ENCODE measurements at regions not wholly inside any gene's neighbourhood (a gene's known extent, or its start where the extent isn't known, plus 50 kb on each side); places are given as distances from the start of the nearest gene placed in this dataset.
"Not testable (repeated sequence)": the region's sequence is repeated elsewhere in the genome, so short reads cannot be mapped to it uniquely, and the experiment has no call there.

GRCh38 chr15:31487811-31488436 is 161.3 kb downstream of the KLF13 start:
- DNase-seq (ENCODE audit: low read depth) = no peak

GRCh38 chr15:31488437-31489204 is 162.0 kb downstream of the KLF13 start:
- DNase-seq (ENCODE audit: low read depth) = no peak

- DNase-seq (ENCODE audit: low read depth) = no peak
Observed at GRCh38 chr15:31489281-31489680, 162.6 kb downstream of the KLF13 start.

- DNase-seq (ENCODE audit: low read depth) = no peak
Observed at GRCh38 chr15:31489801-31490646, 163.4 kb downstream of the KLF13 start.

- DNase-seq (ENCODE audit: low read depth) = no peak
Observed at GRCh38 chr15:31494786-31495185, 168.2 kb downstream of the KLF13 start.

- no peak for DNase-seq (ENCODE audit: low read depth)
Observed at GRCh38 chr15:31495281-31495680, 168.6 kb downstream of the KLF13 start.

GRCh38 chr15:31497838-31498237 is 171.2 kb downstream of the KLF13 start:
- DNase-seq (ENCODE audit: low read depth) = no peak

- no peak for DNase-seq (ENCODE audit: low read depth)
Observed at GRCh38 chr15:31498329-31498728, 171.7 kb downstream of the KLF13 start.

- DNase-seq (ENCODE audit: low read depth) = no peak
Observed at GRCh38 chr15:31498756-31499155, 172.1 kb downstream of the KLF13 start.

GRCh38 chr15:31499236-31499952 is 172.8 kb downstream of the KLF13 start:
- no peak for DNase-seq (ENCODE audit: low read depth)

- no peak for DNase-seq (ENCODE audit: low read depth)
Observed at GRCh38 chr15:31499953-31500765, 173.5 kb downstream of the KLF13 start.

GRCh38 chr15:31500766-31501449 is 174.3 kb downstream of the KLF13 start:
- DNase-seq (ENCODE audit: low read depth) = no peak

- no peak for DNase-seq (ENCODE audit: low read depth)
Observed at GRCh38 chr15:31501536-31502157, 175.0 kb downstream of the KLF13 start.

GRCh38 chr15:31502541-31503229 is 176.1 kb downstream of the KLF13 start:
- DNase-seq (ENCODE audit: low read depth) = no peak

GRCh38 chr15:31503256-31503655 is 176.6 kb downstream of the KLF13 start:
- no peak for DNase-seq (ENCODE audit: low read depth)

GRCh38 chr15:31503758-31504461 is 177.3 kb downstream of the KLF13 start:
- DNase-seq (ENCODE audit: low read depth) = no peak

GRCh38 chr15:31504462-31504839 is 177.8 kb downstream of the KLF13 start:
- no peak for DNase-seq (ENCODE audit: low read depth)

GRCh38 chr15:31507573-31507972 is 180.9 kb downstream of the KLF13 start:
- not testable (repeated sequence) for DNase-seq (ENCODE audit: low read depth)

GRCh38 chr15:31508656-31509055 is 182.0 kb downstream of the KLF13 start:
- DNase-seq (ENCODE audit: low read depth) = no peak

Measured in T-helper 22 cell (primary cell).